ENCODE measurements at regions not wholly inside any gene's neighbourhood (a gene's known extent, or its start where the extent isn't known, plus 50 kb on each side); places are given as distances from the start of the nearest gene placed in this dataset.

DNA sequence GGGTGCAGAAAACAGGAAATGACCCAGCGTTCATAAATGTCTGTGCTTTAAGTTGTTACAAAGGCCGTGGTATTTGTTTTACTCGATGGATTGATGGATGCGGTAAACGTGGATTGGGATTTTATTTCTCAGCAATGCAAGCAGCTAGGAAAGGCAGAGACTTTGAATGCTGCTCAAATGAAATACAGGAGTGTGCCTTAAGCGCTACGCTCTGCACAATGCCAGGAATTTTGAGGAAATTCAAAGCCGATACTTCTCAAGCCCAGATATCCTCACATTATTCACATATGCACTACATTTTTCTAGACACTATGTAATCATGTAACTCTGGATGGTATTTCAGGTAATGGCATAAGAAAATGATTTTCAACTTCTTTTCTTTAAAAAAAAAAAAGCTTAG is 514.3 kb upstream of the ADARB2 start:
- dilution Hi-C loops (cut with HindIII; ENCODE audit: low sequenced_read_pairs, unreplicated experiment) = no loop called here
- WGBS, 2 experiments (ENCODE audit: extremely low coverage in 2 of 2, insufficient read length in 1 of 2) = 54% methylated on average over 4 of the region's 8 CpGs; no CpG with 5 or more reads in 1 of the 2 experiments
- H3K9ac ChIP-seq (ENCODE audit: low read depth, low read length) = no peak overlapping the region
- H3K18ac ChIP-seq (ENCODE audit: low read depth, low read length) = no peak overlapping the region
- TF ChIP-seq RCOR1 (IDR thresholded peaks at IDR 0.05; ENCODE audit: insufficient replicate concordance, low read length) (no peak), CEBPB (IDR thresholded peaks at IDR 0.05; ENCODE audit: low read depth, low read length) (no peak), POLR2A (IDR thresholded peaks at IDR 0.05; ENCODE audit: low read depth, low read length) (no peak)
- TF ChIP-seq, protein P1, sequence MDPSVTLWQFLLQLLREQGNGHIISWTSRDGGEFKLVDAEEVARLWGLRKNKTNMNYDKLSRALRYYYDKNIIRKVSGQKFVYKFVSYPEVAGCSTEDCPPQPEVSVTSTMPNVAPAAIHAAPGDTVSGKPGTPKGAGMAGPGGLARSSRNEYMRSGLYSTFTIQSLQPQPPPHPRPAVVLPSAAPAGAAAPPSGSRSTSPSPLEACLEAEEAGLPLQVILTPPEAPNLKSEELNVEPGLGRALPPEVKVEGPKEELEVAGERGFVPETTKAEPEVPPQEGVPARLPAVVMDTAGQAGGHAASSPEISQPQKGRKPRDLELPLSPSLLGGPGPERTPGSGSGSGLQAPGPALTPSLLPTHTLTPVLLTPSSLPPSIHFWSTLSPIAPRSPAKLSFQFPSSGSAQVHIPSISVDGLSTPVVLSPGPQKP (IDR thresholded peaks at IDR 0.05; ENCODE audit: borderline replicate concordance, low read depth, low read length) = no peak
- TF ChIP-seq, protein P2, sequence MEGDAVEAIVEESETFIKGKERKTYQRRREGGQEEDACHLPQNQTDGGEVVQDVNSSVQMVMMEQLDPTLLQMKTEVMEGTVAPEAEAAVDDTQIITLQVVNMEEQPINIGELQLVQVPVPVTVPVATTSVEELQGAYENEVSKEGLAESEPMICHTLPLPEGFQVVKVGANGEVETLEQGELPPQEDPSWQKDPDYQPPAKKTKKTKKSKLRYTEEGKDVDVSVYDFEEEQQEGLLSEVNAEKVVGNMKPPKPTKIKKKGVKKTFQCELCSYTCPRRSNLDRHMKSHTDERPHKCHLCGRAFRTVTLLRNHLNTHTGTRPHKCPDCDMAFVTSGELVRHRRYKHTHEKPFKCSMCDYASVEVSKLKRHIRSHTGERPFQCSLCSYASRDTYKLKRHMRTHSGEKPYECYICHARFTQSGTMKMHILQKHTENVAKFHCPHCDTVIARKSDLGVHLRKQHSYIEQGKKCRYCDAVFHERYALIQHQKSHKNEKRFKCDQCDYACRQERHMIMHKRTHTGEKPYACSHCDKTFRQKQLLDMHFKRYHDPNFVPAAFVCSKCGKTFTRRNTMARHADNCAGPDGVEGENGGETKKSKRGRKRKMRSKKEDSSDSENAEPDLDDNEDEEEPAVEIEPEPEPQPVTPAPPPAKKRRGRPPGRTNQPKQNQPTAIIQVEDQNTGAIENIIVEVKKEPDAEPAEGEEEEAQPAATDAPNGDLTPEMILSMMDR (conservative IDR thresholded peaks at IDR 0.05; ENCODE audit: low read depth, low read length) = no peak
- H3K14ac ChIP-seq (replicated peaks; ENCODE audit: low read depth, low read length) = no peak overlapping the region
- BruUV-seq (replicated peaks) = no TSS peak
- H2AK9ac ChIP-seq (replicated peaks; ENCODE audit: low read depth, low read length, poor library complexity) = no peak overlapping the region
- no peaks in the 10 kb centered on the region for H3K9me1 ChIP-seq (ENCODE audit: insufficient read depth, low read length)
- no peaks in the 10 kb centered on the region for H3K4me1 ChIP-seq (ENCODE audit: control insufficient read depth, insufficient read depth, low read length)
- H2BK20ac ChIP-seq (ENCODE audit: low read depth, low read length) = no peak overlapping the region
- in situ Hi-C loops (cut with MboI; ENCODE audit: low sequenced_read_pairs) = no loop called here
- H2BK15ac ChIP-seq (ENCODE audit: low read depth, low read length) = no peak overlapping the region
- H3K4me3 ChIP-seq (ENCODE audit: insufficient read depth, low read depth, low read length) = no peak overlapping the region
- H3K79me1 ChIP-seq (ENCODE audit: low read depth in 1 of 2, low read length in 2 of 2) = no peaks in the 10 kb centered on the region
- no peaks in the 10 kb centered on the region for H3K27me3 ChIP-seq (ENCODE audit: control insufficient read depth, insufficient read depth, low read length)
- ChIA-PET POLR2A (ENCODE audit: unreplicated experiment) (no interaction called here), CTCF (no interaction called here)
- peaks cover 21% of the 10 kb centered on the region for H3K9me3 ChIP-seq (ENCODE audit: control insufficient read depth, insufficient read depth, low read length)
- ATAC-seq (ENCODE audit: low read depth) = no peak
- H2AFZ ChIP-seq (replicated peaks; ENCODE audit: low read length, poor library complexity) = no peak overlapping the region
- H4K91ac ChIP-seq (ENCODE audit: insufficient read depth, low read depth, low read length) = no peak overlapping the region
- no peak overlapping the region for H2BK5ac ChIP-seq (ENCODE audit: low read depth, low read length, poor library complexity, severe bottlenecking)
- no peak overlapping the region for H3K23ac ChIP-seq (ENCODE audit: low read depth, low read length)
- intact Hi-C loops (cut with micrococcal nuclease) = no loop called here
- H4K8ac ChIP-seq (ENCODE audit: low read depth in 2 of 2, low read length in 2 of 2) = no peak overlapping the region
- H2BK120ac ChIP-seq (ENCODE audit: low read depth, low read length) = no peak overlapping the region
- no peaks in the 10 kb centered on the region for H3K36me3 ChIP-seq (ENCODE audit: control insufficient read depth, insufficient read depth, low read length)
- DNase-seq = no peak
- no peak overlapping the region for H3K4ac ChIP-seq (ENCODE audit: low read depth, low read length)
- H3K4me2 ChIP-seq (ENCODE audit: low read depth, low read length) = no peak overlapping the region
- no peak overlapping the region for H2AK5ac ChIP-seq (ENCODE audit: low read depth, low read length)
- H4K5ac ChIP-seq (ENCODE audit: low read depth, low read length) = no peak overlapping the region
- H4K20me1 ChIP-seq (ENCODE audit: insufficient read depth, low read length) = no peaks in the 10 kb centered on the region
- no peak overlapping the region for H3K27ac ChIP-seq (ENCODE audit: insufficient read depth, low read length)
- H3K56ac ChIP-seq (ENCODE audit: extremely low read depth, insufficient read depth, low read length) = no peak overlapping the region
